GM12873 (cell line): ENCODE measurements at regions not wholly inside any gene's neighbourhood (a gene's known extent, or its start where the extent isn't known, plus 50 kb on each side); places are given as distances from the start of the nearest gene placed in this dataset.

Experiments
- TF ChIP-seq, protein P1 (sequence below): IDR thresholded peaks from 2 replicates; pipeline ENCODE4 v1.5.1; 2012; ENCODE audit warnings: low read depth, mild to moderate bottlenecking, moderate library complexity, low read length, control low read depth; ENCODE audit not compliant: insufficient read depth; ENCODE audit errors: missing control alignments

DNA sequence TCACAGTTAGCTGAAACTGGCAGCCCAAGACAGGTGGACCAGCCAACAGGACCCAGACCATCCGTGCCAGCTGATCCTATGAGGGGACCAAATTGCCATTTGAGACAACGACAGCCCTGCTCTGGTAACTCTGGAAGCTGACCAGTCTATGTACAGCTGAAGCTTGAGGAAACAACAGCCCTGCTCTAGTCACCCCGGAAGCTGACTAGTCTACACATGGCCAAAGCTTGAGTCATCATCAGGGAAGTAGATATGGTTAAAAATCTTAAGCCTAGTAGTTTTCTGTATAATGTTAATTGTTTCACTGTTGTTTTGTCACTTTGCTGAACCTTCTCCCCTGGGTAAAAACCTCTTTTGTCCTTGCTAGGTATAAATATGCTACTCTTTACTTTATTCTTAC lies 905.4 kb upstream of the NDST4 start:
- TF ChIP-seq, protein P1, sequence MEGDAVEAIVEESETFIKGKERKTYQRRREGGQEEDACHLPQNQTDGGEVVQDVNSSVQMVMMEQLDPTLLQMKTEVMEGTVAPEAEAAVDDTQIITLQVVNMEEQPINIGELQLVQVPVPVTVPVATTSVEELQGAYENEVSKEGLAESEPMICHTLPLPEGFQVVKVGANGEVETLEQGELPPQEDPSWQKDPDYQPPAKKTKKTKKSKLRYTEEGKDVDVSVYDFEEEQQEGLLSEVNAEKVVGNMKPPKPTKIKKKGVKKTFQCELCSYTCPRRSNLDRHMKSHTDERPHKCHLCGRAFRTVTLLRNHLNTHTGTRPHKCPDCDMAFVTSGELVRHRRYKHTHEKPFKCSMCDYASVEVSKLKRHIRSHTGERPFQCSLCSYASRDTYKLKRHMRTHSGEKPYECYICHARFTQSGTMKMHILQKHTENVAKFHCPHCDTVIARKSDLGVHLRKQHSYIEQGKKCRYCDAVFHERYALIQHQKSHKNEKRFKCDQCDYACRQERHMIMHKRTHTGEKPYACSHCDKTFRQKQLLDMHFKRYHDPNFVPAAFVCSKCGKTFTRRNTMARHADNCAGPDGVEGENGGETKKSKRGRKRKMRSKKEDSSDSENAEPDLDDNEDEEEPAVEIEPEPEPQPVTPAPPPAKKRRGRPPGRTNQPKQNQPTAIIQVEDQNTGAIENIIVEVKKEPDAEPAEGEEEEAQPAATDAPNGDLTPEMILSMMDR: no peak

GRCh38 chr4:116016201-116016600 lies 902.8 kb upstream of the NDST4 start:
- TF ChIP-seq, protein P1: no peak

- TF ChIP-seq, protein P1: no peak
These were observed 902.1 kb upstream of the NDST4 start for GRCh38 chr4:116015549-116015948.

- TF ChIP-seq, protein P1: no peak
These were observed 901.6 kb upstream of the NDST4 start for GRCh38 chr4:116015062-116015461.

GRCh38 chr4:116010923-116011322 lies 897.5 kb upstream of the NDST4 start:
- TF ChIP-seq, protein P1: no peak

GRCh38 chr4:116005806-116006088 lies 892.3 kb upstream of the NDST4 start:
- TF ChIP-seq, protein P1: no peak

DNA sequence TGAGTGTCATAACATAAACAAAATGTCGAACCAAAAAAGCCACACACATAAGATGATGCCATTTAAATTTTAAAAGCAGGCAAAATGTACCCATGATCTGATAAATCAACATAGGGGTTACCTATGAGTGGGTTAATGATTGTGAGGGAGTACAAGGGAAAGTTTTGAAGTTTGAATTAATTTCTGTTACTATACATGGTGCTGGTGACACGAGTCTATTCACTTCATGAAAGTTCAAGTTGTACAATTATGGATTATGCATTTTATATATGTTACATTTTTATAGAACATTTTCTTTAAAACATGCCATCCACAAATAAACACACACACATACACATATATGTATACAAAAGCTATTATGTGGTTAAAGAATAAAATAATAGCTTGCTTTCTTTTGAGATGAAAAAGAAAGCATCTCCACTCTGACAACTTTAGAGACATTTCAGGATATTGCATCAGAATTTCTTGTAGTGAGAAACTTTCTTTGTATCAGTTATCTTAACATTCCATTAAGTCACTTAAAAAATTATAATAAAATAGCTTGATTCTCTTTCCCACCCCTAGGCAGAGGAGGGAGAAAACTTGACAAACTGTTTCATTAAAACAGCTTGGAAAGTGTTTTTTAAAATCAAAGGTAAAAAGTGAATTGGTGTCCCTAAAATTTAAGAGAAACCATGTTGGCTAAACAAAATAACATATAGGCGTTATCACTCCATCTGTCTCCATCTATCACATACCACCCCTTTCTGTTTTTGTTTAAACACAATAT lies 891.8 kb upstream of the NDST4 start:
- TF ChIP-seq, protein P1: no peak
